SU-DHL-6 (cell line): ENCODE measurements at regions not wholly inside any gene's neighbourhood (a gene's known extent, or its start where the extent isn't known, plus 50 kb on each side); places are given as distances from the start of the nearest gene placed in this dataset.

ENCODE experiments used
- EZH2phosphoT487 ChIP-seq: fragments of 200-600 bp; sonication (generic), shearing (Covaris generic); conservative IDR thresholded peaks from 2 replicates; pipeline ENCODE4 v1.6.1; 2018; ENCODE audit warnings: mild to moderate bottlenecking, antibody characterized with exemption, low read length, moderate library complexity, mixed read lengths
- TF ChIP-seq, protein P1 (sequence below): fragments of 200-600 bp; sonication (generic); IDR thresholded peaks from one replicate; pipeline ENCODE4 v1.5.1; 2017; ENCODE audit warnings: antibody characterized with exemption, mild to moderate bottlenecking, low read length, moderate library complexity; ENCODE audit not compliant: insufficient read depth, poor library complexity, severe bottlenecking

GRCh38 chr11:112610996-112611750 lies 350.0 kb upstream of the NCAM1 start:
- TF ChIP-seq, protein P1, sequence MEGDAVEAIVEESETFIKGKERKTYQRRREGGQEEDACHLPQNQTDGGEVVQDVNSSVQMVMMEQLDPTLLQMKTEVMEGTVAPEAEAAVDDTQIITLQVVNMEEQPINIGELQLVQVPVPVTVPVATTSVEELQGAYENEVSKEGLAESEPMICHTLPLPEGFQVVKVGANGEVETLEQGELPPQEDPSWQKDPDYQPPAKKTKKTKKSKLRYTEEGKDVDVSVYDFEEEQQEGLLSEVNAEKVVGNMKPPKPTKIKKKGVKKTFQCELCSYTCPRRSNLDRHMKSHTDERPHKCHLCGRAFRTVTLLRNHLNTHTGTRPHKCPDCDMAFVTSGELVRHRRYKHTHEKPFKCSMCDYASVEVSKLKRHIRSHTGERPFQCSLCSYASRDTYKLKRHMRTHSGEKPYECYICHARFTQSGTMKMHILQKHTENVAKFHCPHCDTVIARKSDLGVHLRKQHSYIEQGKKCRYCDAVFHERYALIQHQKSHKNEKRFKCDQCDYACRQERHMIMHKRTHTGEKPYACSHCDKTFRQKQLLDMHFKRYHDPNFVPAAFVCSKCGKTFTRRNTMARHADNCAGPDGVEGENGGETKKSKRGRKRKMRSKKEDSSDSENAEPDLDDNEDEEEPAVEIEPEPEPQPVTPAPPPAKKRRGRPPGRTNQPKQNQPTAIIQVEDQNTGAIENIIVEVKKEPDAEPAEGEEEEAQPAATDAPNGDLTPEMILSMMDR = no peak
- no peak for TF ChIP-seq EZH2phosphoT487
